Gastrocnemius medialis (tissue), 4 donors: ENCODE measurements at regions not wholly inside any gene's neighbourhood (a gene's known extent, or its start where the extent isn't known, plus 50 kb on each side); places are given as distances from the start of the nearest gene placed in this dataset.

Source experiments
- CTCF ChIP-seq, 5 experiments: fragments of 450-650 bp in 3 of 5; fragments of 200-600 bp in 2 of 5; sonication (generic) in 2 of 5; IDR thresholded peaks in 4 of 5; conservative IDR thresholded peaks in 1 of 5; 1 replicate in 4 of 5; 2 replicates in 1 of 5; pipeline ENCODE4 v1.5.1; 2016 to 2019; ENCODE audit warnings: antibody characterized with exemption in 5 of 5, mild to moderate bottlenecking in 3 of 5, moderate library complexity in 3 of 5
- POLR2A ChIP-seq, 2 donors: fragments of 450-650 bp; IDR thresholded peaks; one replicate each; pipeline ENCODE4 v1.6.1; 2017; ENCODE audit warnings: antibody characterized with exemption in 2 of 2, mild to moderate bottlenecking in 2 of 2, moderate library complexity in 2 of 2

GRCh38 chr2:188892636-188893035 lies 81.5 kb upstream of the COL3A1 start:
- TF ChIP-seq CTCF (IDR thresholded peaks at IDR 0.05 in 4 of 5, conservative IDR thresholded peaks at IDR 0.05 in 1 of 5) (no peak), POLR2A (IDR thresholded peaks at IDR 0.05) (no peak)
